ENCODE measurements at regions not wholly inside any gene's neighbourhood (a gene's known extent, or its start where the extent isn't known, plus 50 kb on each side); places are given as distances from the start of the nearest gene placed in this dataset.

DNA sequence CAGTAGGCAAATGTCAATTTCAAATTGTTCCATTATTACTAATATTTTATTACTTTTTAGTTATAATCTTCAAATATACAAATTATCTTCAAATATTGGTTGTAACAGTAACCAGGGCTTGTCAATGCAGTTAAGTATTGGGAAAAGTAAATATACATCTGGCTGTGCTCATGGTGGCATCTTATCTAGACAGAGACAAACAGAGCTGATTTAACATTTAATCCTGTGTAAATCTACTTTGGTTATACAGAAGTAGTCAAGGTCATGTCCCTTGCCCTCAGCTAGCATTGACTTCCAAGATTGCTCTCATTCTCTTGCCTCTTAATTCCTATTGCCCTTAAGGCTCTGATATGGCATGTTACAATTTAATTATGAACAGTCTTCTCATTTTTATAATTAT lies 98.4 kb upstream of the KLHL1 start:
- no peak for DNase-seq

DNA sequence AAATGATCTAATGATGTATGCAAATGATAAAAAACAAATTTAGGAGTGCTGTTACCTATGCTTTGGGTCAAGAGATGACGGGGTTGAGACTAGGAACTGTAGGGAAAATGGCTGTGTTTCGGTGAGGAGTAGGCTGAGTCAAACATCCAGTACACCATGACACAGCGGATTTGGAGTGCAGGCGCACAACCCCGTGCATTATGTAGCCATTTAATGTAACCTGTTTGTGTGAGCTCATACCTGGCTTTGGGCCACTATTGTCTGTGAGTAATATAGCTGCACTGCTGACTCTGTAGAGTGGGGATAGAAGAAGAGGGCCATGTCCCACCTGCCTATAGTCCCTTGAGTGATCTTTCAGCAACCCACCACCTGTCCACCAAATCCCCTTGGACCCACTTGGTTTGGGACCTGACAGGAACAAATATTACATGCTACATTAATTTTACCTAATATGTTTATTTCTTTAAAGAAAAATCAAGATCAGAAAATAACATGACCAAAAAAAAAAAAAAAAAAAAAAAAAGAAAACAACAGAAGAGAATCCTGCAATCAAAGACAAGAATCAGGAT lies 95.5 kb upstream of the KLHL1 start:
- no peak for DNase-seq

DNA sequence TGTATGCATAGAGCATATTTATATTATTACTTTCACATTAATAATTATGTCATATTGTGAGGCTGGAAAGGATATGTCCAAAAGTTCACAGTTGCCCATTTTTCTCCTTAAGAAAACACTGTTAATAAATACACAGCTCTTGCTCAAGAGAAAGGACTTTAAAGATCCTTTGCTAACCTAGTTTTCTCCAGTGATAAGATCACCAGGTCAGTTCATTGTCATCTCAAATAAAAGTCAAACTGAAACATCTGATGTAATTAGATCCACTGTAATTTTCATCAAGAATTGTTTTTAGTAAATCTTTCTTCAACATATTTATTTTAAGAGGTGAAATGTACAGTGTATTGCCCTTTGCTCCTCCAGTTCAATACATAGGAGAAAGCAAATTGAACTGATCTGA lies 82.8 kb upstream of the KLHL1 start:
- DNase-seq = no peak

DNA sequence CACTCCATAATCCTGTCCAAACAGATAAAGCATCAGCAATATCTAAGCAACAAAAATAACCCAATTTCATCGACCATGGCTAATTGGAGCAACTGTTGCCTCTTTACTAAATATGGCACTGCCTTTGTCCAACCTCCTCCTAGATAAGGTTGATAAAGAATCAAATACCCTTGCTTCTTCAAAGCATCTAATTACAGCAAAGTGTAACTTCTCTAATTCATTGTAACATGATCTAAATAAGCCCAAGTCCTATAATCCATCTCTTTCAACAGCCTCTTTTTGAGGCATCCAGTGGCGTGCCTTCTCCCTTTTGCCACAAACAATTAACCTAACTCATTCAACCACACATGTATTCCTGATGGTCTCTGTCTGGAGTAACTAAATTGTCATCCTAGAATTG lies 81.7 kb upstream of the KLHL1 start:
- DNase-seq = no peak

DNA sequence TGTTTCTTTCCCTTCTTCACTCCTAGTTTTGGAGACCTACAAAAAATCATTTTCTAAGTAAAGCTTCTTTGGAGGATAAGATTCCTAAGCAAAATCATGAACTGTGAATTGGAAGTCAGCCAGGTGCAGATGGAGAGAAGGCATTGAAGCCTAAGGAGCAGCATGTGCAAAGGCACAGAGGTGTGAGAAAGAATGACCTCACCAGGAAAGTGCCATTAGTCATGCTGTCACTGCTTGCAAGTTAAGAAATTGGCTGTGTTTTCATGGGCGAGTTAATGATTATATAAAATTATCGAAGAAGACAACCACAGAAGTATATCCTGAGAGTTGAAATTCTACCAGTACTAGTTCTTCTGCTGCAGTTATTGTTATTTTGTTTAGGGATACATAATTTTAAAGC lies 80.3 kb upstream of the KLHL1 start:
- DNase-seq = no peak

DNA sequence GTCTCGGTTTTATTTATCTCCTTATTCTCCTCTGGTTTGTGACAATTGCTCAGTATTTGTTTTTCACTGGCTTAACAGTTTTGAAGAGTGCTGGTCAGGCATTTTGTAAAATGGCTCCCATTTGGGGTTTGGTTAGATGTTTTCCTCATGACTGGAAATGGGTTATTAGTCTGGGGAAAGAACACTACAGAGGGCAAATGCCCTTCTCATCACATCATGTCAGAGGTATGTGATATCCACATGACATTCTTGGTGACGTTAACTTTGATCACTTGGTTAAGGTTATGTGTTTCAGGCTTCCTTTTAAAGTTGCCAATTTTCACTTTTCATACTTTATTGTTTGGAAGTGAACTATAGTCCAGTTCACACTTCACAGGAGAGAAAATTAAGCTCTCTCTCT lies 74.8 kb upstream of the KLHL1 start:
- no peak for DNase-seq
